BJ (cell line): ENCODE measurements at regions not wholly inside any gene's neighbourhood (a gene's known extent, or its start where the extent isn't known, plus 50 kb on each side); places are given as distances from the start of the nearest gene placed in this dataset.

Experiments
- CTCF ChIA-PET: fragments of 350-600 bp; formaldehyde crosslinking; extraction: SDS; loops from one replicate; lab custom pipeline; 2021; ENCODE audit warnings: antibody characterized with exemption, inconsistent platforms; lab: Yijun Ruan, JAX
- POLR2A ChIA-PET: fragments of 300-600 bp; sonication (Branson Sonifier 250); formaldehyde crosslinking; extraction: SDS; loops from one replicate; lab custom pipeline; 2021; ENCODE audit warnings: antibody characterized with exemption; lab: Charles Lee
- DNase-seq: peaks from one replicate; pipeline ENCODE4 v3.0.0-alpha.2; 2011; ENCODE audit warnings: low read depth
- H3K27me3 ChIP-seq: 2 replicates; pipeline ENCODE4 v1.6.0; 2011; ENCODE audit warnings: low read length; ENCODE audit not compliant: control insufficient read depth, insufficient read depth
- H3K36me3 ChIP-seq: 2 replicates; pipeline ENCODE4 v1.5.1; 2011; ENCODE audit warnings: low read length; ENCODE audit not compliant: control insufficient read depth, insufficient read depth
- H3K4me3 ChIP-seq: 2 replicates; pipeline ENCODE4 v1.5.1; 2011; ENCODE audit warnings: low read depth, mild to moderate bottlenecking, control low read depth, low read length
- CTCF ChIP-seq: IDR thresholded peaks from 2 replicates; pipeline ENCODE4 v1.5.1; 2011; ENCODE audit warnings: low read depth, mild to moderate bottlenecking, control low read depth, inconsistent platforms, low read length, moderate library complexity; ENCODE audit not compliant: insufficient read depth

- POLR2A ChIA-PET, result no interaction called here
Observed at GRCh38 chr6:126446248-126446647, 106.3 kb downstream of the CENPW start.

DNA sequence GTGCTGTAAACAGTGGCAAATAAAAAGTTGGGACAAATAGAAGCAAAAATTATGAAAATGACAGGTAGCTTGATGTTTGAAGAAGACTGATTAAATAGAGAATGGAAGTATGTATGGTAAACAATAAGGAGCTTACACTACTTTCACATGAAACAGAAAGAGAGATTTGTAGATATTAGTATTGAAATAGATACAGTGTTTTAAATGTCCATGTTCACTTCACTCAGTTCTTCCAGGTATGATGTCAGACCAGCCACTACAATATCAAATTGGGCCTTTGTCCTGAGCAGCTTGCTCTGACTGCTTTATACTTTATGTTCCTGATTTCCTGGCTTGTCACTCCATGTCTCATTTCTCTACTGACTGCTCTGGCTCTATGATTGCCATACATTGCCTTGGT, 107.5 kb downstream of the CENPW start:
- no peaks in the 10 kb centered on the region for H3K27me3 ChIP-seq
- ChIA-PET CTCF (no interaction called here), POLR2A (no interaction called here)
- no peak for DNase-seq
- H3K4me3 ChIP-seq, result no peak overlapping the region
- TF ChIP-seq CTCF, result no peak
- no peaks in the 10 kb centered on the region for H3K36me3 ChIP-seq

More at GRCh38 chr6:126446248-126446647, 106.3 kb downstream of the CENPW start:
- CTCF ChIA-PET, result no interaction called here
- Histone ChIP-seq H3K4me3 (no peak overlapping the region), H3K27me3 (no peaks in the 10 kb centered on the region), H3K36me3 (no peaks in the 10 kb centered on the region)
- no peak for TF ChIP-seq CTCF
- DNase-seq, result no peak

DNA sequence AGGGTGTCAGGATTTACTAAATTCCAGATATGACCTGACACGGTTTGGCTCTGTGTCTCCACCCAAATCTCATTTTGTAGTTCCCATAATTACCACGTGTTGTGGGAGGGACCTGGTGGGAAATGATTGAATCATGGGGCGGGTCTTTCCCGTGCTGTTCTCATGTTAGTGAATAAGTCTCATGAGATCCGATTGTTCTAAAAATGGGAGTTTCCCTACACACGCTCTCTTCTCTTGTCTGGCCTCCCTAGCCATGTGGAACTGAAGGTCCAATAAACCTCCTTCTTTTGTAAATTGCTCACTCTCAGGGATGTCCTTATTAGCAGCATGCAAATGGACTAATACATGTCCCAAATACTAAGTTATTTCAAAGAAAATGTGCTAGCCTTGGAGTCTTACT, 121.1 kb downstream of the CENPW start:
- DNase-seq, result no peak
- H3K4me3 ChIP-seq, result no peak overlapping the region
- no peaks in the 10 kb centered on the region for H3K36me3 ChIP-seq
- ChIA-PET POLR2A (no interaction called here), CTCF (no interaction called here)
- no peak for TF ChIP-seq CTCF
- no peaks in the 10 kb centered on the region for H3K27me3 ChIP-seq

- no peak for TF ChIP-seq CTCF
- POLR2A ChIA-PET, result no interaction called here
- CTCF ChIA-PET, result no interaction called here
Observed at GRCh38 chr6:126464245-126464644, 124.3 kb downstream of the CENPW start.

DNA sequence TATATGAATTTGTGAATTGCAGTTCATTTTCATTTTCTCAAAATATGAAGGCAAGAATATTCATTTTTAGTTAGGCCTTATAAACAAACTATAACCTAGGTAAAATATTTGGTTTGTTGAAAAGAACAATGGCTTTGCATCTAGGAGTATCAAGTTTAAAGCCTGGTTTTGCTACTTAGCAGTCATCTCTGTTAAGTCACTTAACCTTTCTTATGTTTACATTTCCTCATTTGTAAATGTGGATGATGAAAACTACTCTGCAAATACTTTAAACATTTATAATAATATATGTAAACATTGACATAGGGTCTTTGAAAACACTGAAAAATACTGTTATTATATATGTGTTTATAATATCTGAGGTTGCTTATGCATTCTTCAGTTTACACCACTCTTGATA, 135.5 kb downstream of the CENPW start:
- TF ChIP-seq CTCF, result no peak
- Histone ChIP-seq H3K36me3 (no peaks in the 10 kb centered on the region), H3K4me3 (no peak overlapping the region), H3K27me3 (no peaks in the 10 kb centered on the region)
- DNase-seq, result no peak
- ChIA-PET POLR2A (no interaction called here), CTCF (interaction anchor here (1.0 kb wide), 1 partner anchor 9 kb away, joined by 3 read pairs; no protein-coding TSS in a partner anchor)

More at GRCh38 chr6:126464245-126464644, 124.3 kb downstream of the CENPW start:
- no peak for DNase-seq
- Histone ChIP-seq H3K36me3 (no peaks in the 10 kb centered on the region), H3K27me3 (no peaks in the 10 kb centered on the region), H3K4me3 (no peak overlapping the region)
